SJCRH30 (cell line): ENCODE measurements at regions not wholly inside any gene's neighbourhood (a gene's known extent, or its start where the extent isn't known, plus 50 kb on each side); places are given as distances from the start of the nearest gene placed in this dataset.

ENCODE experiments used
- DNase-seq, 2 experiments: peaks; one replicate each; pipeline ENCODE4 v3.0.0-alpha.2; 2015 to 2020
- H3K27ac ChIP-seq: fragments of 250-450 bp; sonication (Bioruptor Pico); 2 replicates; pipeline ENCODE4 v1.5.1; 2020; ENCODE audit warnings: mild to moderate bottlenecking, moderate library complexity
- H3K27me3 ChIP-seq: fragments of 250-450 bp; sonication (Bioruptor Pico); 2 replicates; pipeline ENCODE4 v1.5.1; 2020; ENCODE audit warnings: mild to moderate bottlenecking, moderate library complexity
- H3K36me3 ChIP-seq: fragments of 250-450 bp; sonication (Bioruptor Pico); 2 replicates; pipeline ENCODE4 v1.5.1; 2020; ENCODE audit warnings: mild to moderate bottlenecking, moderate library complexity
- H3K4me1 ChIP-seq: fragments of 250-450 bp; sonication (Bioruptor Pico); 2 replicates; pipeline ENCODE4 v1.5.1; 2020; ENCODE audit warnings: mild to moderate bottlenecking, moderate library complexity
- H3K4me3 ChIP-seq: fragments of 250-450 bp; sonication (Bioruptor Pico); 2 replicates; pipeline ENCODE4 v1.5.1; 2020; ENCODE audit warnings: mild to moderate bottlenecking, moderate library complexity
- H3K9me3 ChIP-seq: fragments of 250-450 bp; sonication (Bioruptor Pico); replicated peaks from 2 replicates; pipeline ENCODE4 v1.5.1; 2020; ENCODE audit warnings: mild to moderate bottlenecking, moderate library complexity

GRCh38 chr2:2914252-2914651 is 463.4 kb downstream of the EIPR1 start:
- no peak for DNase-seq
- Histone ChIP-seq H3K27me3 (no peaks in the 10 kb centered on the region), H3K4me1 (no peaks in the 10 kb centered on the region), H3K9me3 (peaks cover 5% of the 10 kb centered on the region), H3K4me3 (no peak overlapping the region), H3K27ac (no peak overlapping the region), H3K36me3 (no peaks in the 10 kb centered on the region)

- Histone ChIP-seq H3K36me3 (no peaks in the 10 kb centered on the region), H3K4me1 (no peaks in the 10 kb centered on the region), H3K27ac (no peak overlapping the region), H3K27me3 (no peaks in the 10 kb centered on the region), H3K9me3 (peaks cover 5% of the 10 kb centered on the region), H3K4me3 (no peak overlapping the region)
- no peak for DNase-seq
These were observed 464.0 kb downstream of the EIPR1 start for GRCh38 chr2:2913601-2914120.

GRCh38 chr2:2912731-2913130 is 464.9 kb downstream of the EIPR1 start:
- Histone ChIP-seq H3K4me1 (no peaks in the 10 kb centered on the region), H3K36me3 (no peaks in the 10 kb centered on the region), H3K27ac (no peak overlapping the region), H3K9me3 (peaks cover 5% of the 10 kb centered on the region), H3K4me3 (no peak overlapping the region), H3K27me3 (no peaks in the 10 kb centered on the region)
- DNase-seq, result no peak

- Histone ChIP-seq H3K27ac (no peak overlapping the region), H3K36me3 (no peaks in the 10 kb centered on the region), H3K4me1 (no peaks in the 10 kb centered on the region), H3K9me3 (peaks cover 5% of the 10 kb centered on the region), H3K4me3 (no peak overlapping the region), H3K27me3 (no peaks in the 10 kb centered on the region)
- DNase-seq, result no peak
These were observed 465.3 kb downstream of the EIPR1 start for GRCh38 chr2:2912293-2912692.

- DNase-seq, result no peak
- Histone ChIP-seq H3K36me3 (no peaks in the 10 kb centered on the region), H3K4me1 (no peaks in the 10 kb centered on the region), H3K4me3 (no peak overlapping the region), H3K9me3 (no peaks in the 10 kb centered on the region), H3K27ac (no peak overlapping the region), H3K27me3 (no peaks in the 10 kb centered on the region)
These were observed 467.4 kb downstream of the EIPR1 start for GRCh38 chr2:2910259-2910658.

- H3K9me3 ChIP-seq, result no peaks in the 10 kb centered on the region
- no peak overlapping the region for H3K27ac ChIP-seq
These were observed 468.3 kb downstream of the EIPR1 start for GRCh38 chr2:2909086-2910035.

GRCh38 chr2:2906091-2906490 is 471.5 kb downstream of the EIPR1 start:
- H3K27me3 ChIP-seq, result no peaks in the 10 kb centered on the region
- no peak overlapping the region for H3K4me3 ChIP-seq
- no peak overlapping the region for H3K27ac ChIP-seq
- no peaks in the 10 kb centered on the region for H3K4me1 ChIP-seq
- no peaks in the 10 kb centered on the region for H3K9me3 ChIP-seq
- H3K36me3 ChIP-seq, result no peaks in the 10 kb centered on the region
- no peak for DNase-seq

More at GRCh38 chr2:2909086-2910035, 468.3 kb downstream of the EIPR1 start:
- Histone ChIP-seq H3K4me1 (no peaks in the 10 kb centered on the region), H3K4me3 (no peak overlapping the region), H3K36me3 (no peaks in the 10 kb centered on the region), H3K27me3 (no peaks in the 10 kb centered on the region)
- DNase-seq, result no peak

- H3K27me3 ChIP-seq, result no peaks in the 10 kb centered on the region
- no peaks in the 10 kb centered on the region for H3K4me1 ChIP-seq
- no peaks in the 10 kb centered on the region for H3K36me3 ChIP-seq
- DNase-seq, result no peak
- H3K9me3 ChIP-seq, result no peaks in the 10 kb centered on the region
- H3K27ac ChIP-seq, result no peak overlapping the region
- no peak overlapping the region for H3K4me3 ChIP-seq
These were observed 472.8 kb downstream of the EIPR1 start for GRCh38 chr2:2904721-2905350.

- Histone ChIP-seq H3K9me3 (no peaks in the 10 kb centered on the region), H3K4me1 (no peaks in the 10 kb centered on the region), H3K27ac (no peak overlapping the region), H3K27me3 (no peaks in the 10 kb centered on the region), H3K4me3 (no peak overlapping the region), H3K36me3 (no peaks in the 10 kb centered on the region)
- DNase-seq, result no peak
These were observed 474.9 kb downstream of the EIPR1 start for GRCh38 chr2:2902547-2903281.

GRCh38 chr2:2901384-2902345 is 476.0 kb downstream of the EIPR1 start:
- Histone ChIP-seq H3K27me3 (no peaks in the 10 kb centered on the region), H3K9me3 (no peaks in the 10 kb centered on the region), H3K4me1 (no peaks in the 10 kb centered on the region), H3K27ac (no peak overlapping the region), H3K36me3 (no peaks in the 10 kb centered on the region), H3K4me3 (no peak overlapping the region)
- DNase-seq, result no peak

GRCh38 chr2:2899826-2900225 is 477.8 kb downstream of the EIPR1 start:
- H3K27ac ChIP-seq, result no peak overlapping the region
- no peaks in the 10 kb centered on the region for H3K9me3 ChIP-seq
- no peaks in the 10 kb centered on the region for H3K27me3 ChIP-seq
- peak in 1 of 2 experiments; percentile 31 for DNase-seq
- H3K4me3 ChIP-seq, result no peak overlapping the region
- no peaks in the 10 kb centered on the region for H3K4me1 ChIP-seq
- no peaks in the 10 kb centered on the region for H3K36me3 ChIP-seq

GRCh38 chr2:2898744-2899143 is 478.9 kb downstream of the EIPR1 start:
- H3K27me3 ChIP-seq, result no peaks in the 10 kb centered on the region
- no peaks in the 10 kb centered on the region for H3K9me3 ChIP-seq
- no peaks in the 10 kb centered on the region for H3K4me1 ChIP-seq
- H3K36me3 ChIP-seq, result no peaks in the 10 kb centered on the region
- no peak overlapping the region for H3K4me3 ChIP-seq
- no peak for DNase-seq
- no peak overlapping the region for H3K27ac ChIP-seq

- Histone ChIP-seq H3K4me1 (no peaks in the 10 kb centered on the region), H3K27ac (no peak overlapping the region), H3K4me3 (no peak overlapping the region), H3K9me3 (no peaks in the 10 kb centered on the region), H3K27me3 (no peaks in the 10 kb centered on the region), H3K36me3 (no peaks in the 10 kb centered on the region)
- DNase-seq, result no peak
These were observed 481.0 kb downstream of the EIPR1 start for GRCh38 chr2:2896643-2897042.

GRCh38 chr2:2896011-2896410 is 481.6 kb downstream of the EIPR1 start:
- H3K4me1 ChIP-seq, result no peaks in the 10 kb centered on the region
- no peak for DNase-seq
- no peaks in the 10 kb centered on the region for H3K9me3 ChIP-seq
- no peaks in the 10 kb centered on the region for H3K36me3 ChIP-seq
- H3K27me3 ChIP-seq, result no peaks in the 10 kb centered on the region
- no peak overlapping the region for H3K4me3 ChIP-seq
- no peak overlapping the region for H3K27ac ChIP-seq
